Suprapubic skin (tissue), 4 donors: ENCODE measurements at regions not wholly inside any gene's neighbourhood (a gene's known extent, or its start where the extent isn't known, plus 50 kb on each side); places are given as distances from the start of the nearest gene placed in this dataset.

Experiments used
- DNase-seq, 2 donors: peaks; one replicate each; pipeline ENCODE4 v3.0.0-alpha.2; 2019; ENCODE audit warnings: low spot score in 2 of 2
- H3K27ac ChIP-seq: fragments of 200-600 bp; sonication (generic); one replicate; pipeline ENCODE4 v1.5.1; 2019
- H3K27me3 ChIP-seq: fragments of 200-600 bp; sonication (generic); one replicate; pipeline ENCODE4 v1.5.1; 2019
- H3K36me3 ChIP-seq: fragments of 200-600 bp; sonication (generic); one replicate; pipeline ENCODE4 v1.5.1; 2019
- H3K4me1 ChIP-seq: fragments of 200-600 bp; sonication (generic); one replicate; pipeline ENCODE4 v1.5.1; 2019
- H3K4me3 ChIP-seq: fragments of 200-600 bp; sonication (generic); one replicate; pipeline ENCODE4 v1.5.1; 2019; ENCODE audit warnings: mild to moderate bottlenecking
- H3K9me3 ChIP-seq: fragments of 200-600 bp; sonication (generic); one replicate; pipeline ENCODE4 v1.5.1; 2019
- EP300 ChIP-seq: sonication (generic); formaldehyde crosslinking; IDR thresholded peaks from one replicate; pipeline ENCODE4 v1.6.1; 2017; ENCODE audit warnings: antibody characterized with exemption
- POLR2A ChIP-seq, 2 donors: fragments of 450-650 bp; IDR thresholded peaks; one replicate each; pipeline ENCODE4 v1.6.1; 2017; ENCODE audit warnings: antibody characterized with exemption in 2 of 2, mild to moderate bottlenecking in 2 of 2, moderate library complexity in 2 of 2
- POLR2AphosphoS5 ChIP-seq, 3 donors: sonication (generic); formaldehyde crosslinking; IDR thresholded peaks; one replicate each; pipeline ENCODE4 v1.6.1; 2017; ENCODE audit warnings: antibody characterized with exemption in 3 of 3
- WGBS: methylation state at CpG from one replicate; pipeline ENCODE4 v1.1.5; 2018; 5-methylcytosine and 5-hydroxymethylcytosine counted together
- TF ChIP-seq, protein P1 (sequence below), 2 donors: fragments of 200-600 bp in 1 of 2; fragments of 450-650 bp in 1 of 2; sonication (generic) in 1 of 2; IDR thresholded peaks; one replicate each; pipeline ENCODE4 v1.5.1; 2016 to 2019; ENCODE audit warnings: antibody characterized with exemption in 2 of 2, mild to moderate bottlenecking in 1 of 2, moderate library complexity in 1 of 2

- no peak for DNase-seq
- no peak overlapping the region for H3K4me3 ChIP-seq
- 64% methylated on average over 1 of the region's 1 CpG for WGBS
These were observed 155.5 kb downstream of the THBS2 start for GRCh38 chr6:169098116-169098515.

GRCh38 chr6:169097381-169097959 lies 156.2 kb downstream of the THBS2 start:
- no peak overlapping the region for H3K4me3 ChIP-seq
- 80% methylated on average over 11 of the region's 11 CpGs for WGBS
- H3K27me3 ChIP-seq: no peaks in the 10 kb centered on the region
- DNase-seq: no peak
- H3K36me3 ChIP-seq: no peaks in the 10 kb centered on the region
- H3K9me3 ChIP-seq: no peaks in the 10 kb centered on the region
- H3K27ac ChIP-seq: no peak overlapping the region
- H3K4me1 ChIP-seq: peaks cover 4% of the 10 kb centered on the region
- no peak for TF ChIP-seq POLR2AphosphoS5 (IDR thresholded peaks at IDR 0.05)
- TF ChIP-seq EP300: no peak
- TF ChIP-seq POLR2A (IDR thresholded peaks at IDR 0.05): no peak
- TF ChIP-seq, protein P1, sequence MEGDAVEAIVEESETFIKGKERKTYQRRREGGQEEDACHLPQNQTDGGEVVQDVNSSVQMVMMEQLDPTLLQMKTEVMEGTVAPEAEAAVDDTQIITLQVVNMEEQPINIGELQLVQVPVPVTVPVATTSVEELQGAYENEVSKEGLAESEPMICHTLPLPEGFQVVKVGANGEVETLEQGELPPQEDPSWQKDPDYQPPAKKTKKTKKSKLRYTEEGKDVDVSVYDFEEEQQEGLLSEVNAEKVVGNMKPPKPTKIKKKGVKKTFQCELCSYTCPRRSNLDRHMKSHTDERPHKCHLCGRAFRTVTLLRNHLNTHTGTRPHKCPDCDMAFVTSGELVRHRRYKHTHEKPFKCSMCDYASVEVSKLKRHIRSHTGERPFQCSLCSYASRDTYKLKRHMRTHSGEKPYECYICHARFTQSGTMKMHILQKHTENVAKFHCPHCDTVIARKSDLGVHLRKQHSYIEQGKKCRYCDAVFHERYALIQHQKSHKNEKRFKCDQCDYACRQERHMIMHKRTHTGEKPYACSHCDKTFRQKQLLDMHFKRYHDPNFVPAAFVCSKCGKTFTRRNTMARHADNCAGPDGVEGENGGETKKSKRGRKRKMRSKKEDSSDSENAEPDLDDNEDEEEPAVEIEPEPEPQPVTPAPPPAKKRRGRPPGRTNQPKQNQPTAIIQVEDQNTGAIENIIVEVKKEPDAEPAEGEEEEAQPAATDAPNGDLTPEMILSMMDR (IDR thresholded peaks at IDR 0.05): no peak

More at GRCh38 chr6:169098116-169098515, 155.5 kb downstream of the THBS2 start:
- Histone ChIP-seq H3K36me3 (no peaks in the 10 kb centered on the region), H3K27me3 (no peaks in the 10 kb centered on the region), H3K4me1 (peaks cover 4% of the 10 kb centered on the region), H3K27ac (no peak overlapping the region), H3K9me3 (no peaks in the 10 kb centered on the region)
- TF ChIP-seq EP300: no peak

DNA sequence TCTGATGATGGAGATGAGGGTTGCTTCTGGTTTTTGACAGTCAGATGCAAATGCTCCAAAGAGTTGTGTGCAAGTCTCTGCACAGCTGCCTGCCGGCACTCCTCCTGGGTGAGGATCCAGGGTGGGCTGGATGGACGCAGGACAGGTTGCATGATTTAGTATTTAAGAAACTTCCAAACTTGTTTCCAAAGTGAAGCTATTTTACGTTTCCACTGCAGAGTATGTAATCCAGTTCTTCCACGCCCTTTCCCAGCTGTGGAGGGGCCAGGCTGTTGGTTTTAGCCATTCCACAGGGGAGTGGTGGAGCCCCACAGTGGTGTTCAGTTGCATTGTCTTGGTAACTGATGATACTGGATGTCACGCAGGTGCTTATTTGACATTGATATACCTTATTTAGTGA lies 157.3 kb downstream of the THBS2 start:
- H3K36me3 ChIP-seq: no peaks in the 10 kb centered on the region
- no peaks in the 10 kb centered on the region for H3K9me3 ChIP-seq
- no peaks in the 10 kb centered on the region for H3K27me3 ChIP-seq
- H3K4me3 ChIP-seq: no peak overlapping the region
- WGBS: 83% methylated on average over 5 of the region's 5 CpGs
- no peak overlapping the region for H3K27ac ChIP-seq
- H3K4me1 ChIP-seq: peaks cover 8% of the 10 kb centered on the region
- no peak for DNase-seq
- no peak for TF ChIP-seq POLR2AphosphoS5 (IDR thresholded peaks at IDR 0.05)
- TF ChIP-seq POLR2A (IDR thresholded peaks at IDR 0.05): no peak
- no peak for TF ChIP-seq EP300

DNA sequence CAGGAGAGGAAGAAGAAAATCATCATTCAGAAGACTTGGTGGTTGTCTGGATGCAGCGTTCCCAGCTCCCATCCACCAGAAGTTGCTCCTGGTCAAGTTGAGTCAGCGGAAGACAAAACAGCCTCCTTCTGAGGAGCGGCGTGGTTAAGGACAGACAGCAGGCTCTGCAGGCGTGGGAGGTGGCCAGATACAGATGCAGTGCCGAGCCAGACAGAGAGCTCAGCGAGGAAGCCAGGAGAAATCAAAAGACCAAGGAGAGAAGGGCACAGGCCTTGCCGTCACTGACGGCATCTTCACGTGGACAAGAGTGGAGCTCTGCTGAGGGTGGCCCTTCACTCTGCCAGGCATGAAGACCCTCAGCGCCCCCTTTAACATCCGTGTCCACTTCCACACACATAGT lies 158.5 kb downstream of the THBS2 start:
- TF ChIP-seq EP300 (no peak), POLR2AphosphoS5 (IDR thresholded peaks at IDR 0.05) (no peak), POLR2A (IDR thresholded peaks at IDR 0.05) (no peak)
- TF ChIP-seq, protein P1 (IDR thresholded peaks at IDR 0.05): no peak

DNA sequence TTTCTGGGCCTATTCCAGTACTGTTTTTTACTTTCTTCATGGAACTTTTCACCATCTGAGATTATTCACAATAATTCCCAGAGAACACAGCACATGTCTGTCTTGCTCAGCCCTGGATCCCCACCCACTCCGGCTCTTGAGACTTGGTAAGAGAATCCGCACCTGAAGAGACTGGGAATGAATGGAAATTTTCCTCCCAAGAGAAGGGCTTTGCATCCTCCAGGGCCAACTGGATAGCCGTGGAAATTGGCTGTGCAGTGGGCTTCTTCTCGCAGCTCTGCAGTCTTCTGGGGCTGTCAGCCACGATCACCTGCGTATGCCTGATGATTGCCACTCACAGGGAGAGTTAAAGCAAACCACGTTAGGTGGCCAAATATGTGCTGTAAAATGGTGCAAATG lies 159.1 kb downstream of the THBS2 start:
- no peak overlapping the region for H3K4me3 ChIP-seq
- no peaks in the 10 kb centered on the region for H3K36me3 ChIP-seq
- peaks cover 8% of the 10 kb centered on the region for H3K4me1 ChIP-seq
- 88% methylated on average over 6 of the region's 7 CpGs for WGBS
- no peak for DNase-seq
- no peak for TF ChIP-seq POLR2AphosphoS5 (IDR thresholded peaks at IDR 0.05)
- no peak overlapping the region for H3K27ac ChIP-seq
- no peaks in the 10 kb centered on the region for H3K27me3 ChIP-seq
- H3K9me3 ChIP-seq: peaks cover 7% of the 10 kb centered on the region

More for the DNA sequence above, 158.5 kb downstream of the THBS2 start:
- H3K27ac ChIP-seq: no peak overlapping the region
- H3K9me3 ChIP-seq: peaks cover 7% of the 10 kb centered on the region
- no peak for DNase-seq
- H3K4me1 ChIP-seq: peaks cover 8% of the 10 kb centered on the region
- H3K27me3 ChIP-seq: no peaks in the 10 kb centered on the region
- no peaks in the 10 kb centered on the region for H3K36me3 ChIP-seq
- H3K4me3 ChIP-seq: no peak overlapping the region
- 90% methylated on average over 11 of the region's 12 CpGs for whole genome bisulfite sequencing

DNA sequence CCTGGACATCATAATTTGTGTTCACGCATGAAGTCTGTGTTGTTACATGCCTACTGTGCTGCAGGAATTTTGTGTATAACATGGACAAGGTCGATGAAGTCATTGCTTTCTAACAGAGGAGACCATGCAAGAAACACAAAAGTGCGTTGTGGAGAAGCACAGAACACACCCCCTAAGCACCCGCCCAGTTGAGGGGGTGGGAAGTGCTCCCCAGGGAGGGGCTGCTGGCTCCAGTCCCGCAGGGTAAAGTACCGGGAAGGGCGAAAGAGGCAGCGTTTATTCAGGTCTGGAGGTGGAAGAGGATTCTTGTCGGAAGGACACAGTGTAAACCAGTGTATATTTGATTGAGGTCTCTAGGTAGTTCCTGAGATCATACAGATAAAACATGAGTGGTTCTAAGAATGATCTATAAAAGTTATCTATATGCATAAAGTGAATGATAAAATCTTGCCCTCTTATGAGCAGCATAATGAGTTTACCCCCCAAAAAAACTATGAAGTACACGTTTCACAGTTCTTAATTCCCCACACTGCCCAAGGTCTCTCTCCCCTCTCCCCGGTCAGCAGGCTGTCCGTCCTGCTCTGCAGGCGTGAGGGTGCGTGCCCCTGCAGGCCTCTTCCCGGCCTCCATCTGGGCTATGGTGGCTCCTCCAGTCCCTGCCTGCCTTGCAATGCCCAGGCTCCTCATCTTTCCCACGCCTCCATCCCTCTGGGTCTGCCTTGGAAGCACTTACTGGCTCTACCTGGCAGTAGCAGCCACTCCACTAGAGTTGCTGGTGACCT lies 159.7 kb downstream of the THBS2 start:
- Histone ChIP-seq H3K36me3 (no peaks in the 10 kb centered on the region), H3K27me3 (no peaks in the 10 kb centered on the region), H3K4me1 (peaks cover 8% of the 10 kb centered on the region), H3K4me3 (no peak overlapping the region), H3K27ac (no peak overlapping the region), H3K9me3 (peaks cover 7% of the 10 kb centered on the region)
- TF ChIP-seq POLR2A (IDR thresholded peaks at IDR 0.05) (no peak), EP300 (no peak), POLR2AphosphoS5 (IDR thresholded peaks at IDR 0.05) (no peak)
- TF ChIP-seq, protein P1 (IDR thresholded peaks at IDR 0.05): no peak
- DNase-seq: no peak
- WGBS: 78% methylated on average over 16 of the region's 16 CpGs
